HEK293 (cell line): ENCODE measurements at regions not wholly inside any gene's neighbourhood (a gene's known extent, or its start where the extent isn't known, plus 50 kb on each side); places are given as distances from the start of the nearest gene placed in this dataset.
"Not testable (repeated sequence)": the region's sequence is repeated elsewhere in the genome, so short reads cannot be mapped to it uniquely, and the experiment has no call there.

Source experiments
- CTCF ChIA-PET: fragments of 350-600 bp; formaldehyde crosslinking; extraction: SDS; loops from one replicate; lab custom pipeline; 2021; ENCODE audit warnings: antibody characterized with exemption; lab: Yijun Ruan, JAX
- POLR2A ChIA-PET: fragments of 300-600 bp; formaldehyde crosslinking; extraction: SDS; loops from one replicate; lab custom pipeline; 2020; ENCODE audit warnings: antibody characterized with exemption, inconsistent platforms; lab: Yijun Ruan, JAX
- H3K27ac ChIP-seq: fragments of 200-500 bp; sonication (Bioruptor generic); 2 replicates; pipeline ENCODE4 v1.5.1; 2014; ENCODE audit warnings: low read depth, low read length, control low read depth, inconsistent platforms; ENCODE audit errors: extremely low read depth
- H3K36me3 ChIP-seq, 2 experiments: fragments of 200-500 bp in 1 of 2; sonication (Bioruptor generic) in 1 of 2; 1 replicate in 1 of 2; 2 replicates in 1 of 2; pipeline ENCODE4 v1.5.1; 2014 to 2017; ENCODE audit warnings: inconsistent platforms in 2 of 2, low read length in 2 of 2; ENCODE audit not compliant: control insufficient read depth in 2 of 2, insufficient read depth in 1 of 2
- H3K4me1 ChIP-seq: fragments of 200-500 bp; sonication (Bioruptor generic); 2 replicates; pipeline ENCODE4 v1.5.1; 2014; ENCODE audit warnings: mild to moderate bottlenecking, low read length, inconsistent platforms; ENCODE audit not compliant: control insufficient read depth, insufficient read depth
- H3K4me3 ChIP-seq: 2 replicates; pipeline ENCODE4 v1.5.1; 2011; ENCODE audit warnings: low read depth, mild to moderate bottlenecking, control low read depth, low read length, moderate library complexity
- H3K9me3 ChIP-seq: fragments of 200-500 bp; sonication (Bioruptor generic); 2 replicates; pipeline ENCODE4 v1.5.1; 2014; ENCODE audit warnings: low read depth, low read length, inconsistent platforms; ENCODE audit not compliant: control insufficient read depth, insufficient read depth
- GLIS1 ChIP-seq: fragments of 450-650 bp; formaldehyde crosslinking; IDR thresholded peaks from 2 replicates; pipeline ENCODE4 v1.5.1; 2016; ENCODE audit warnings: missing biosample characterization, missing genetic modification characterization
- KLF8 ChIP-seq: fragments of 450-650 bp; formaldehyde crosslinking; IDR thresholded peaks from 2 replicates; pipeline ENCODE4 v1.5.1; 2016; ENCODE audit warnings: missing biosample characterization, missing genetic modification characterization
- OSR2 ChIP-seq: fragments of 450-650 bp; formaldehyde crosslinking; IDR thresholded peaks from 2 replicates; pipeline ENCODE4 v1.5.1; 2016; ENCODE audit warnings: missing biosample characterization, missing genetic modification characterization
- ZBTB17 ChIP-seq: fragments of 450-650 bp; formaldehyde crosslinking; IDR thresholded peaks from 2 replicates; pipeline ENCODE4 v1.5.1; 2016; ENCODE audit warnings: missing biosample characterization, missing genetic modification characterization
- ZNF121 ChIP-seq: fragments of 450-650 bp; formaldehyde crosslinking; IDR thresholded peaks from 2 replicates; pipeline ENCODE4 v1.5.1; 2016; ENCODE audit warnings: missing biosample characterization, missing genetic modification characterization
- ZNF146 ChIP-seq: fragments of 450-650 bp; formaldehyde crosslinking; IDR thresholded peaks from 2 replicates; pipeline ENCODE4 v1.5.1; 2016; ENCODE audit warnings: missing biosample characterization, missing genetic modification characterization
- ZNF214 ChIP-seq: fragments of 450-650 bp; formaldehyde crosslinking; IDR thresholded peaks from 2 replicates; pipeline ENCODE4 v1.5.1; 2017; ENCODE audit warnings: missing biosample characterization, mild to moderate bottlenecking, missing genetic modification characterization, borderline replicate concordance
- ZNF221 ChIP-seq: fragments of 450-650 bp; formaldehyde crosslinking; IDR thresholded peaks from 2 replicates; pipeline ENCODE4 v1.5.1; 2017; ENCODE audit warnings: missing biosample characterization, missing genetic modification characterization, borderline replicate concordance
- ZNF324 ChIP-seq: fragments of 450-650 bp; formaldehyde crosslinking; IDR thresholded peaks from 2 replicates; pipeline ENCODE4 v1.5.1; 2016; ENCODE audit warnings: missing biosample characterization, missing genetic modification characterization
- ZNF394 ChIP-seq: fragments of 450-650 bp; formaldehyde crosslinking; IDR thresholded peaks from 2 replicates; pipeline ENCODE4 v1.5.1; 2016; ENCODE audit warnings: missing biosample characterization, missing genetic modification characterization, mild to moderate bottlenecking, moderate library complexity, borderline replicate concordance
- ZNF488 ChIP-seq: fragments of 450-650 bp; formaldehyde crosslinking; IDR thresholded peaks from 2 replicates; pipeline ENCODE4 v1.5.1; 2016; ENCODE audit warnings: missing biosample characterization, missing genetic modification characterization
- ZNF510 ChIP-seq: fragments of 450-650 bp; formaldehyde crosslinking; IDR thresholded peaks from 2 replicates; pipeline ENCODE4 v1.5.1; 2018; ENCODE audit warnings: mild to moderate bottlenecking, missing genetic modification characterization, missing biosample characterization; ENCODE audit not compliant: insufficient replicate concordance
- ZNF530 ChIP-seq: fragments of 450-650 bp; formaldehyde crosslinking; IDR thresholded peaks from 2 replicates; pipeline ENCODE4 v1.5.1; 2016; ENCODE audit warnings: low read depth, missing biosample characterization, missing genetic modification characterization
- ZNF560 ChIP-seq: fragments of 450-650 bp; formaldehyde crosslinking; IDR thresholded peaks from 2 replicates; pipeline ENCODE4 v1.5.1; 2017; ENCODE audit warnings: missing biosample characterization, missing genetic modification characterization, borderline replicate concordance
- ZNF701 ChIP-seq: fragments of 450-650 bp; formaldehyde crosslinking; IDR thresholded peaks from 2 replicates; pipeline ENCODE4 v1.5.1; 2016; ENCODE audit warnings: missing biosample characterization, missing genetic modification characterization
- ZNF707 ChIP-seq: fragments of 450-650 bp; formaldehyde crosslinking; IDR thresholded peaks from 2 replicates; pipeline ENCODE4 v1.5.1; 2016; ENCODE audit warnings: missing biosample characterization, missing genetic modification characterization
- ZNF830 ChIP-seq: fragments of 450-650 bp; IDR thresholded peaks from 2 replicates; pipeline ENCODE4 v1.5.0; 2018; ENCODE audit warnings: missing biosample characterization, missing genetic modification characterization, low read depth, mild to moderate bottlenecking, moderate library complexity
- TF ChIP-seq, protein P1 (sequence below): fragments of 450-650 bp; formaldehyde crosslinking; IDR thresholded peaks from 2 replicates; pipeline ENCODE4 v1.5.1; 2016; ENCODE audit warnings: missing biosample characterization, missing genetic modification characterization
- TF ChIP-seq, protein P2 (sequence below): fragments of 450-650 bp; IDR thresholded peaks from 2 replicates; pipeline ENCODE4 v1.5.1; 2018; ENCODE audit warnings: missing biosample characterization, missing genetic modification characterization

DNA sequence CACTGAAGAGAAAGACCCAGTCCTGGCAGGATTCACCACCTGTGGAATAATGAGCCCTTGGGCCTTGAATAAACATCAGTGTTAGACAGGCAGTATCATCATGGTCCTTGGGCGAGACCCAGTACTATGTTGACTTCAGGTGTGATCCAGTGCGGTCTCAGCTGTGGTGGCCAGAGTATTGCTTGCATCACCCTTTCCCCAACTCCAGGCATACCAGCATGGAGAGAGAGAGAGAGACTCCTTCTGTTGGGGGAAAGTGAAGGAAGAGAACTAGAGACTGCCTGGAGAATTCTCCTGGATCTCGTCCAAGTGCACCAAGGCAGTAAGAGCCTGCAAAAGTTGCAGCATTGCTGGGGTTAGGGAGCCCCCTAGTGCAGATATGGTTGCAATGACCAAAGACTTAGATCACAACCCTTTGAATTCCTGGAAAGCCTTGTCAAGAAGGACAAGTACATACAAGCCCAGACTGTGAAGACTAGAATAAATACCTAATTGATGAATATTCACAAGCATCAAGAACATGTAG is 61.1 kb upstream of the VAMP7 start (continued):
- TF ChIP-seq, protein P1, sequence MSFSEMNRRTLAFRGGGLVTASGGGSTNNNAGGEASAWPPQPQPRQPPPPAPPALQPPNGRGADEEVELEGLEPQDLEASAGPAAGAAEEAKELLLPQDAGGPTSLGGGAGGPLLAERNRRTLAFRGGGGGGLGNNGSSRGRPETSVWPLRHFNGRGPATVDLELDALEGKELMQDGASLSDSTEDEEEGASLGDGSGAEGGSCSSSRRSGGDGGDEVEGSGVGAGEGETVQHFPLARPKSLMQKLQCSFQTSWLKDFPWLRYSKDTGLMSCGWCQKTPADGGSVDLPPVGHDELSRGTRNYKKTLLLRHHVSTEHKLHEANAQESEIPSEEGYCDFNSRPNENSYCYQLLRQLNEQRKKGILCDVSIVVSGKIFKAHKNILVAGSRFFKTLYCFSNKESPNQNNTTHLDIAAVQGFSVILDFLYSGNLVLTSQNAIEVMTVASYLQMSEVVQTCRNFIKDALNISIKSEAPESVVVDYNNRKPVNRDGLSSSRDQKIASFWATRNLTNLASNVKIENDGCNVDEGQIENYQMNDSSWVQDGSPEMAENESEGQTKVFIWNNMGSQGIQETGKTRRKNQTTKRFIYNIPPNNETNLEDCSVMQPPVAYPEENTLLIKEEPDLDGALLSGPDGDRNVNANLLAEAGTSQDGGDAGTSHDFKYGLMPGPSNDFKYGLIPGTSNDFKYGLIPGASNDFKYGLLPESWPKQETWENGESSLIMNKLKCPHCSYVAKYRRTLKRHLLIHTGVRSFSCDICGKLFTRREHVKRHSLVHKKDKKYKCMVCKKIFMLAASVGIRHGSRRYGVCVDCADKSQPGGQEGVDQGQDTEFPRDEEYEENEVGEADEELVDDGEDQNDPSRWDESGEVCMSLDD (tag by site-specific recombination), result no peak
- TF ChIP-seq ZNF324 (tag by site-specific recombination) (no peak), ZNF221 (tag by site-specific recombination) (no peak), KLF8 (no peak), ZNF394 (0 out of 2 replicates have a peak, but pooled peaks have one; percentile 12), ZNF701 (no peak), ZNF830 (tag by site-specific recombination) (no peak)
- TF ChIP-seq, all 188 proteins: peak for 16

GRCh38 chrX:155819525-155819924 is 61.6 kb upstream of the VAMP7 start:
- ChIA-PET CTCF (no interaction called here), POLR2A (no interaction called here)
- no peak for TF ChIP-seq ZNF121
- no peak for TF ChIP-seq ZNF560 (tag by site-specific recombination)
- TF ChIP-seq ZNF510 (tag by site-specific recombination), result no peak
- TF ChIP-seq GLIS1 (tag by site-specific recombination), result no peak
- no peak for TF ChIP-seq OSR2 (tag by site-specific recombination)
- no peak for TF ChIP-seq ZNF707 (tag by site-specific recombination)
- TF ChIP-seq, protein P2, sequence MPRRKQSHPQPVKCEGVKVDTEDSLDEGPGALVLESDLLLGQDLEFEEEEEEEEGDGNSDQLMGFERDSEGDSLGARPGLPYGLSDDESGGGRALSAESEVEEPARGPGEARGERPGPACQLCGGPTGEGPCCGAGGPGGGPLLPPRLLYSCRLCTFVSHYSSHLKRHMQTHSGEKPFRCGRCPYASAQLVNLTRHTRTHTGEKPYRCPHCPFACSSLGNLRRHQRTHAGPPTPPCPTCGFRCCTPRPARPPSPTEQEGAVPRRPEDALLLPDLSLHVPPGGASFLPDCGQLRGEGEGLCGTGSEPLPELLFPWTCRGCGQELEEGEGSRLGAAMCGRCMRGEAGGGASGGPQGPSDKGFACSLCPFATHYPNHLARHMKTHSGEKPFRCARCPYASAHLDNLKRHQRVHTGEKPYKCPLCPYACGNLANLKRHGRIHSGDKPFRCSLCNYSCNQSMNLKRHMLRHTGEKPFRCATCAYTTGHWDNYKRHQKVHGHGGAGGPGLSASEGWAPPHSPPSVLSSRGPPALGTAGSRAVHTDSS, result no peak
- TF ChIP-seq ZNF488 (tag by site-specific recombination), result no peak
- TF ChIP-seq ZNF214, result no peak
- TF ChIP-seq ZNF530 (tag by site-specific recombination), result no peak
- TF ChIP-seq ZBTB17 (tag by site-specific recombination), result no peak
- Histone ChIP-seq H3K27ac (no peak overlapping the region), H3K4me3 (no peak overlapping the region), H3K36me3 (no peaks in the 10 kb centered on the region; a peak in 1 of 3 replicates), H3K4me1 (no peaks in the 10 kb centered on the region), H3K9me3 (no peaks in the 10 kb centered on the region)

- H3K4me1 ChIP-seq, POLR2A ChIA-PET, H3K36me3 ChIP-seq, H3K27ac ChIP-seq, H3K9me3 ChIP-seq, CTCF ChIA-PET: not testable (repeated sequence)
- TF ChIP-seq ZNF146 (tag by site-specific recombination), result peak; percentile 59
- TF ChIP-seq, all 188 proteins: peak for 1; not testable (repeated sequence) for 187
- H3K4me3 ChIP-seq, result not testable (repeated sequence)
Observed at GRCh38 chrX:155814391-155814790, 66.8 kb upstream of the VAMP7 start.
